ENCODE measurements at regions not wholly inside any gene's neighbourhood (a gene's known extent, or its start where the extent isn't known, plus 50 kb on each side); places are given as distances from the start of the nearest gene placed in this dataset.

DNA sequence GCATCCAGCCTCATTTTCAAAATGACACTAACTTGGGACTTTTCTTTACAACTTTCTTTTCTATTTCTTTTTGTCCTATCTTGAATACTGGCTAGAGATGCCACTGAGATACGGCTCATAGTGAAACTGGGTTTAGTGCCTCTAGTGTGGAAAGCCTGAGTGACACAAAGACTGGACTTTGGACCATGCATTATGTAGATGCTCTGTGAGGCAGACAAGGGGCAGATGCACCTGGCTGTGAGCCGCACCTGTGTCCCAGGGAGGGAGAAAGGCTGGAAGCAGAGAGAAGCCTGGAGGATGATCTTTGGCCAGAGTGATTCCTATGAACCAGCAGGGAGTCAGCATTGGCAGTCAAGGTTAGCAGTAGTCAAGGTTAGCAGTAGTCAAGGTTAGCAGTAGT lies 852.3 kb upstream of the TMEM132C start:
- no peak for DNase-seq (ENCODE audit: low spot score)

DNA sequence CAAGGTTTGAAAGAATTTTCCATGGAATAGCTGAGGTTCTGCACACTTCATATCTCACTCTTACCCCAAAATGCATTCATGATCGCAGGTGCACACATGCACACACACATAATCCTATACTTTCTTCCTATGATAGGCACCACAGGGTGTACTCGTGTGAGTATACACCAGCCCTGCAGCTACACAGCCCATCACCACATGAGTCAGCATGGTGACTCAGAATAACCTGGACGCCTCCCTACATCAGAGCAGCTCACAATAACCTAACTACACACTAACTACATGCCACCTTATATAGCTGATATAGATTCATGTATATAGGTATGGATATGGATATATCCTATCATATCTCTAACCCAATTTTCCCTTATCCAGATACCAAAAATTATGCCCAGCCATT lies 850.2 kb upstream of the TMEM132C start:
- no peak for DNase-seq (ENCODE audit: low spot score)

DNA sequence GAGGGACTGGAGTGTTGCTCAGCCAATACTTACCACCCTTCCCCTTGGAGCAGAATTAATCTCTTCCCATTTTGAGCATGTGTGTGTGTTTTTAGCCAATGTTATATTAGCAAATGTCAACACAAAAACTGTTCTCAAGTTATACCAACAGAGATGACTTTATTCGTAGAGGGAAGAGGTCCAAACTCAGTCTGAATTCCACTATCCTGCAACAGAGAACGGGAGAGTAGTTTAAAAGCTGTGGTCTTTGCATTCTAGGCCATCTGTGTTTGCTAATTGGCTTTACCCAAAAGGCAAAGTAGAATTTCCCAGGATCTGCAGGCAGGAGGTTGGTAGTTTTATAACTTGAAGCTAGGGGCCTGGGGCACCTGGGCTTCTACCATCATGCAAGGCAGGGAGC lies 847.9 kb upstream of the TMEM132C start:
- no peak for DNase-seq (ENCODE audit: low spot score)

DNA sequence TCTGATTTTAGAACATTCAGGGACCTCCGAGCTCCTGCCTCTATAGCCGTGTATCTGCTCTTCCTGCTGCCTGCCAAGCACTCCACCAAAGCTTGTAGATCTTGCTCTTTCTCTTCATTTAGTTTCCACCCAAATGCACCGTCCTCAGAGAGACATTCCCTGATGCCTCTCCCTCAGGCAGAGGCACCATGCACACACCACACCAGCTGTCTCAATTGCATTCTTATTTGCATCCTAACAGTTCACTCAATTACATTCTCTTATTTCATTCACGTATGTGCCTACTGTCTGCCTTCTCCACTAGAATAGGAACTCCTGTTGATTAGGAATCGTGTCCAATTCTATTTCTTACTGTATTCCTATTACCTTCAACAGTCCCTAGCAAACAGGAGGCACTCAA lies 845.4 kb upstream of the TMEM132C start:
- no peak for DNase-seq (ENCODE audit: low spot score)

DNA sequence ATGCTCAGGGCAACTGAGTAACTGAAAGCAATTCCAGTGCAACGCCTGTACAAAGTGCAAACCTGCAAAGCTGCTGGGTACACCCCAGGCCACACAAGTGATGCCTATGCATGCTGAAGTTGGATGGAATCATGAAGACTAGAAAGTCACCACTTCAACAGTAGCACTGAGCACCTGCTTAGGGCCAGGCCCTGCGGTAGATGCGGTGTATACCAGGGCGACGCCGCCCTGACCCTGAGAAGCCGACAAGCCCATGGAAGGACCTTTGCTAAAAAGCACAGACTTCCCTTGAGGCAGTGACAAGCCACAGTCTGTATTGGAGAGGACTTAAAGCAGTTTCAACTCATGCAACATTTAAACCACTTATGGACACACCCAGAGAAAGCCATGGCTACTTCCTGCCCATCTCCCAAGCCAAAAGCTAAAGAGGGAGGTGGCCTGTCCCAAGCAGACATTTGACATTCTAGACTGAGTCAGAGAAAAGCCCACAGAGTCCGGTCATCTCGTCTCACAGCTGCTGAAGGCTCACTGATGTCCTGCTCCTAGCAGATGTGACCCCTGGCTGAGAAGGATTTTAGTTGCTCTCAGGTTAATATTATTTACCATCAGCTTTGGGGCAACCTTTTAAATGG lies 843.9 kb upstream of the TMEM132C start:
- no peak for DNase-seq (ENCODE audit: low spot score)

DNA sequence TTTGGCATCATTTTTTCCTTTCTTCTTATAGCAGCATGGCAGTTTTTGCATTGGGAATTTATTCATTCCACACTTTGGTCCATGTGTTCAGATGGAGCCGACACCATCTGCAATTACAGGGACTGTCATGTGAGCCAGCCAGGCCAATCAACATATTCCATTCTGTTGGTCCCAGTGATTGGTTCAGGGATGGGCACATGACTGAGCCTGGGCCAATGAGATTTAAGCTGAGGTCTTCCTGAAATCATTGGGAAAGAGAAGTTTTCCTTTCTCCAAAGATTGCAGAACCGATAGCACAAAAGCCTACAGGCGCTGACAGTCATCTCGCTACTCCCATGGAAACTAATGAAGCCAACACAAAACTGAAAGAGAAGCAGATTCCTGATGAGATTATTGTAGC lies 841.5 kb upstream of the TMEM132C start:
- no peak for DNase-seq (ENCODE audit: low spot score)

DNA sequence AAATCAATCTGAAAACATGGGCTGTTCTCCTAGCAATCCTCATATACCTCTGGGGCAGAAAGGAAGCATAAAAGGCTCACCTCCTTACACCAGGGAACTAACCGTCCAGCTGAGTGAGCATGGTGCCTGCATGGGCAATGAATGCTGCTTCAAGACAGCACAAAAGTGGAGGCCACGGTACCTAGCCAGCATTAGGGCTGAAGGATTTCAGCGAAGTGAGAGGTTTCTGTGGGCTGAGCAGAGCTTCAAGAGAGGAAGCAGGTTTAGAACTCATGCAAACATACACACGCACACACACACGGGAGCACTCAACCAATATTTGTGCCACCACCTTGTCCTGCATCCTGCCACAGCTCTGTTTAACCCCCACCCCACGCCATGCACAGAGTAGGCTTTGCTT lies 838.5 kb upstream of the TMEM132C start:
- DNase-seq (ENCODE audit: low spot score): no peak

DNA sequence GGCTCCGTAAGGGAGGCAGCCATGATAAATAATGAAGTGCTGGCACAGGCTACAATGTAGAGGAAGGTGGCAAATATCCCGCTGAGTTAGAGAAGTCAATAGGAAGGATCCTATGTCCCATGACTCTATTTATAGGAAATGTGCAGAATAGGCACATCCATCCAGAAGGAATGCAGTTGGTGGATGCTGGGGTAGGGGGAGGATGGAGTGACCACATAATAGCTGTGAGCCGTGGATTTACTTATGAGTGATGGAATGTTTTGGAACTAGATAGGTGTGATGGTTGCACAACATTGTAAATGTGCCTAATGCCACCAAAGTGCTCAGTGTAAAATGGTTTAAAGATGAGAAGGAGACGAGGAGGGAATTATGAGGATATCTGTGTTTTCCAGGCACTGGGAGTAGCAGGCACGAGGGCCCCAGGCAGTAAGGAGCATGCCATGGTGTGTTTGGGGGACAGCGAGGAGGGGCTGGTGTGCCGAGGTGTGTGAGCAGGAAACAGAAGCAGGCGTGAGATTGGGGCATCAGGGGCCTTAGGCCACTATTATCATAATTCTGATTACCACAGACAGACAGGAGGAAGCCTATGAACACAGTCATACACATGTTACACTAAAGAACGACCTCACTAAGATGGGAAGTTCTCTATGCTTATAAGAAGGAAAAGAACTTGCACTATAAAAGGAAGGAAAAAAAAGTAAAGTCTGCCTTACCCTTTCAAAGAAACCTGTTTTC lies 837.3 kb upstream of the TMEM132C start:
- no peak for DNase-seq (ENCODE audit: low spot score)

DNA sequence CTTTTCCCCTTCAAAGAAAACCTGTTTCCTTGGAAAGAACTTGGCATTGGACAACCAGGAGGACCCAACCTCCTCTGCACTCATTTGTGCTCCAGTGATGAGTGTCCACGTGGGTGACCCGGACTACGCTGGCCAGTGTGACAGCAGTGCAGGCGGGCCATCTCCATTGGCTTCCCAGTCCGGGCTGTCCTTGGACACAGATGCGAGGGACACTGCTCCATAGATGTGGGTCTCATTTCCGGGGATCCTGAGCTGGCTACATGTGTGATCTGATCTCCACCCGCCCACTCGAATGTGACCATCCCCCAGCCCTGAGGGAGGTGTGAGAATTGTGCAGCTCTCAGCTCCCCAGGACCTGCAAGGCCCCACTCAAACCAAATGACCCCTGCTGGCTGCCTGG lies 836.6 kb upstream of the TMEM132C start:
- DNase-seq (ENCODE audit: low spot score): no peak

DNA sequence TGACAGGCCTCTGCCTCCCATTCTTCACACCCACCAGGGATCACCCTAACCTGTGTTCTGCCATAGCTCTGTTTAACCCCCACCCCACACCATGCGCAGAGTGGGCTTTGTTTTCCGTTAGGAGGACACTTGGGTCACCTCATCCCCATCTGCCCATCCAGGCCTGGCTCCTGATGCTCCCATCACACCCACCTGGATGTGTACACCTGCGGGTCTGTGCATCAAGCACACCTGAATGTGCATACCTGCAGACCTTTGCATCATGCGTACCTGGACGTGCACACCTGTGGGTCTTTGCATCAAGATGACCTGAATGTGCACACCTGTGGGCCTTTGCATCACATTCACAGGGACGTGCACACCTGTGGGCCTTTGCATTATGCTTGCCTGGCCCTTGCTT lies 835.8 kb upstream of the TMEM132C start:
- no peak for DNase-seq (ENCODE audit: low spot score)

DNA sequence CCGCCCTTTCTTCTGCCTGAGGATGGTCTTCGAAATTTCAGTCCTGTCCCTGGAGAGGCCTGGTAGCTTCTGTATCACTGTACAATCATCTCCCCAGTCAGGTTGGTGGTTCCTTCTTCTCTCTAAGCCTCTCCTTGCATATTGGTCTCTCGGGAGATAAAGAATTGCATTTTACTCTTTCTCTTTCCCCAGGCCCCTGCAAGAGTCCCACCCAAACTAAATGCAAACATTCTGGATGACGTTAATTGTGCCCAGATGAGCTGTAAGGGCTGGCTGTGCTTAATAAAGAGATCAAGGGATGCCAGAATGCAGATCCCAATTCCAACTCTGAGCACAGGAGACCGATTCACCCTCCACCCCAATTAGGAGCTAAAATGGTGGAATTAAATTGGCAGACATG lies 835.4 kb upstream of the TMEM132C start:
- DNase-seq (ENCODE audit: low spot score): no peak

DNA sequence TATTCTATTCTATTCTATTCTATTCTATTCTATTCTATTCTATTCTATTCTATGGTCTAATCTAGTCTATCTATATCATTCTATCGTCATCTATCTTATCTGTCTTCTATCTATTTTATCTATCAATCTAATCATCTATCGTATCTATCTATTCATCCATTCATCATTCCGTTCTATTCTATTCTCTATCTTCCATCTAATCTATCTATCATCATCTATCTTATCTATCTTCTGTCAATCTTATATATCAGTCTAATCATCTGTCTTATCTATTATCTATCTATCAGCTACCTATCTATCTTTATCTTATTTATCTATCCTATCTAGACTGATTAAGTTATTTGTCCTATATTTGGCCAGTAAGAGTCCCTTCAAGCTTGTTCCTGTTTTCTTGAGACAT lies 831.5 kb upstream of the TMEM132C start:
- DNase-seq (ENCODE audit: low spot score): no peak

DNA sequence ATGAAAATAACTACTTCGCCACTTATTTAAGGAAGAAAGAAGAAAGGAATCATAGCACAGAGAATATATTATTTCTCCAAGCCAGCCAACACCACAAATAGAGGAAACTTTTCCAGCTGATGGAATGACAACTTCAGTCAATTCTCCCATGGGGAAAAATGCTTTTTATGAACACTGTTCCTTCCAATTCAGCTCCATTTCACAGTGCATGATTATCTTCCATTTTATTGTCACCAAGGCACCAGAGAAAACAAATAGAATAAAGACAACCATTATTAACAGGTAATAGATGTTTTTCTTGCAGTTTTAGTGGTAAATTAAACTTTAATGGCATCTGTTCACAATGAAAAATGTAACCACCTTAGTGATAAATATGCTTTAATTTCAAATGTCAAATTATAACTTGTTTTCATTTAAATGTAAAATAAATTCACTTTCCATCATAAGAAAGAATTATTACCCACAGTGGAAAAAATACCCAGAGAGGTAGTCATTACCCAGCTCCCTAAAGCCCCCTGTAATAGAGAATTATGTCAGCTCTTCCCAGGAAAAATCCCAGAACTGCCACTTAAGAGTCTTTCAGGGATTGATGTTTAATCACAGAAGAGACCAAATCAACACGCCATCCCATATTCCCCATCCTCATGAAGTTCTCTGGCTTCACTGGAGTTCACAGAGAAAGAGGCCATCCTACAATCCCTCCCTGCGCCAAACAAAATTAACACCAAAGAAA lies 828.3 kb upstream of the TMEM132C start:
- no peak for DNase-seq (ENCODE audit: low spot score)

DNA sequence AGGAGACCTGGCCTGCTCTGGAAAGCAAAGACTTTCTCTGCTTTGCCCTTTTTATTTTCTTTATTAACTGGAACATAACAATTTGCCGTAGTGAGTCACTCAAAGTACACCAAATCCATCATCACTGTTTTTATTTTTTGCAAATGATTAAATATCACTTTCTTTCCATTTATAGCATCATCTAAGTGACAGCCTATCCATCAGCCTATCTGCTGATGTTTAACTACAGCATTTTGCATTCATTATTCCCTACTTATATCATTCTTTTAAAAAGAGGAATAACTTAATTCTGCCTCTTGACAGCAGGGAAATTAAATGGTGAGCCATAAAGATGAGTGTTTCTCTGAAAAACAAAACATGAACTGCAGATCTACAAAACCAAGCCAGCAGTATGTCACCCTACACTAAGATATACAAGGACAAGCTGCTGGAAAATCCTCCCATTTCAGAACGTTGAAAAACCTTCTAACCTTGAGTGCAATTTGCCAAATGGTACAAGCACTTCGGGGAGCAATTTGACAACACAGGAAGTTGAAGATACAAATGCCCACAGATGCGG lies 821.3 kb upstream of the TMEM132C start:
- DNase-seq (ENCODE audit: low spot score): no peak

DNA sequence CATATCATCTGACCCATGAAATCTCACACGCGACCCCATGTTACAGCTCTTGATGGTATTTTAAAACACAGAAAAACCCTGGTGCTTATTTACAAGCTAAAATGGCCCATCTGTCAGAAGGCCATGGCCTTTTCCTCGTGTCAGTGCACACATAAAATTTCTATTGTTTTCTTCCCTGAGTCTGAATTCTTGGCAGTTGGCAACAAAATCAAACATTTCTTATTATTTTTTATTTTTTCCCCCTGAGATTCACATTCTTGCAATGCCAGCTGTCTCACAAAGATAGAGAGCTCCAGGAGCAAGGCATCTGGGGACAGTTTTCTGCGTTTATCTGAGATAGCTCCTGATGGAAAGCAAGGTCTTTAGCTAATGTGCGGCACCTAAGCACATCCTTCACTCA lies 818.1 kb upstream of the TMEM132C start:
- DNase-seq (ENCODE audit: low spot score): no peak

DNA sequence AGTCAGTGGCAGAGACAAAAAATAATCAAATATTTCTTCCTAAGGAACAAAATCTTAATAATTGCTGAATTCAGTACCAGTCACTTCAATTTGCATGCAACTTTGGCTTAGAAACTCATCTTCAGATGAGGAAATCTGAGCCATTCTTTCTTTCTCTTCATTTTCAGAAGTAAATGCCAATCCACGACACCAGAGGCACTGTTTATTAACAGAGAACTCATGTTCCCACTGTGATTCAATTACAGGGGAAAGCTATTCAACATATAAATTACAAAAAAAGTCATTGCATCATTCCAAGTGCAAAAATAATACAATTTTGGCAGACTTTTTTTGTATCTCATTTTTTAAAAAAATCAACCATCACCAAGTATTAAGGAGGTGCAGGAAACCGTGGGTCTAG lies 816.1 kb upstream of the TMEM132C start:
- no peak for DNase-seq (ENCODE audit: low spot score)

DNA sequence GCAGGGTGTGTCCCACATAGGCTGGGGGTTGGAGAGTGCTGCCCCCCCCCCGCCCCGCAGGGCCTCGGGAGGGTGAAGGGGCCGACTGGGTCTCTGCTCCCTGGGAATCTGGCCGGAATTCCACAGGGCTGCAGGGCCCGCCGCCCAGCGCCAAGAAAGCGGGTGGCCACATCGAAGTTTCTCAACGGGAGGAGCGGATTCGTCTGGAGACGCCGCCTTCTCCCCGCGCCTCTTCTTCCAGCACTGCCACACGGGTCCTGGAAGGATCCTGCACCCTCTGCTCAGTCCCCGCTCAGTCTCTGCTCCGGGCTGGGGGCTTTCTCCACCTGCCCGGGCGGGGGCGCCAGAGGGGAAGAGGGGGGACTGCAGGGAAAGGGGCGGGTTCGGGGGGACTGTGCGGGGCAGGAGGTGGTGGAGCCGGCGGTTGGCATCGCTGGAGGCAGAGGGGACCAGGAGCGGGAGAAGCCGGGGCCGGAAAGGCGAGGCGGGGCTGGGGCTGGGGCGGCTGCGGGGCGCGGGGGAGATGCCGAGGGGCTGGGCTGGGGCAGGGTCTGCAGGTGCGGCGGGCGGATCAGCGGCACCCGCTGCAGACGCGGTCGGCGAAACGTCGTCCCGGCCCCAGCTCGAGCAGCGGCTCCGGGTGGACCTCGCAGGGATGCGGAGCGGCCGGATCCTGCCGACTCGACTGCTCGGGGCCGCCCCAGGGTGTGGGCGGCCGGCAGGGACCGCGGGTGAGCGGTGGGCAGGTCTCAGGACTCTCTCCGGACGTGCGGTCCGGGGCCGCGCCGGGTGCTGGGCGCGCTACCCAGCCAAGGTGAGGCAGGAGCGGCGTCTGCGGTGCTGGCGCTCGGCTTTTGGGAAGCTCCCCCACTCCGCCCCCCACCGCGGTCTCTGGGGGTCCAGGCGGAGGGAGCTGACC lies 811.4 kb upstream of the TMEM132C start:
- no peak for DNase-seq (ENCODE audit: low spot score)

DNA sequence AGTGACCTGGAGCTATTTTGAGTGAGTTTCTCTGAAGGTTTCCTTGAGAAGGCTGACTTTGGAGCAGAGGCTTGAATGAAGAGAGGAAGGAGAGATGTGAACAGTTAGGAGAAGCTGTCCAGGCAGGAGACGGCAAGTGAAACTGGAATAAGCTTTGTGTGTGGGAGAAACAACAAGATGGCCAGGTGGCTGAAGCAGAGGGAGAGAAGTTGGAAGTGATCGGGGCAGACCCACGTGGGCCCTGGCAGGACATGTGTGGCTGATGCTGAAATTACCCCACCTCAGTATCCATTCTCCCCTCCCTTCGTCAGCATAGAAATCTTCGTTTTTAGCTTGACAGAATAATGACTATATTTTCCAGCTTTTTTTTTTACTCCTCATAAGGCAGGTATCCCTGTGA lies 809.2 kb upstream of the TMEM132C start:
- DNase-seq (ENCODE audit: low spot score): no peak

DNA sequence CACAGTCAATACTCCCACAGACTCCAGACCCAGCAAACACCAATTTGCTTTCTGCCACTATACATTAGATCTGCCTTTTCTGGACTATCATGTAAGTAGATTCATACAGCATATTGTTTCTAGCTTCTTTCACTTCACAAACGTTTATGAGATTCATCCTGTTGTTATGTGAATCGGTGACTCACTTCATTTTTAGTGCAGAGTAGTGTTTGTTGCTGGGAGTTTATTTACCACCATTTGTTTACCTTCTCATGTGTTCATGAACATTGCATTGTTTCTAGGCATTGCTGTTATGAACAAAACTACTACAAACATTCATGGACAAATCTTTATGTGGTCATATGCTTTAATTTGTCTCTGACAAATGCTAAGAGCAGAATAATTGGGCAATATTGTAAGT lies 807.8 kb upstream of the TMEM132C start:
- no peak for DNase-seq (ENCODE audit: low spot score)

DNA sequence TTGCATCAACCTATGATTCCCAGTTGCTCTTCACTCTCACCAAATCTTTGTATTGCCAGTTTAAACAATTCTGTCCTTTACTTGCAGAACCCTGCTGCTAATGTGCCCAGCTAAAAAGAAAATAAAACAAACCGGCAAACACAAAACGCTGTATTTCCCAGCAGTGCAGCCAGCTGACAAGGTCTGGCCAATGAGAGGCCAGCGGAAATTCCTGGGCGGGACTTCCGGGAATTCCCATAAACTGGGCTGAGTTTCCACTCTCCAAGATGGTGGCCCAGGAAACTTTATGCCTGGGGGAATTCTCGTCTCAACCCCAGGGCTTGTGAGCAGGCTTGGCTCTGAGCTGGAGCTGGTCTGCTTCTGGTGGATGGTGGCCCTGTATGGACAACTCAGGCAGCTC lies 807.3 kb upstream of the TMEM132C start:
- DNase-seq (ENCODE audit: low spot score): no peak

DNA sequence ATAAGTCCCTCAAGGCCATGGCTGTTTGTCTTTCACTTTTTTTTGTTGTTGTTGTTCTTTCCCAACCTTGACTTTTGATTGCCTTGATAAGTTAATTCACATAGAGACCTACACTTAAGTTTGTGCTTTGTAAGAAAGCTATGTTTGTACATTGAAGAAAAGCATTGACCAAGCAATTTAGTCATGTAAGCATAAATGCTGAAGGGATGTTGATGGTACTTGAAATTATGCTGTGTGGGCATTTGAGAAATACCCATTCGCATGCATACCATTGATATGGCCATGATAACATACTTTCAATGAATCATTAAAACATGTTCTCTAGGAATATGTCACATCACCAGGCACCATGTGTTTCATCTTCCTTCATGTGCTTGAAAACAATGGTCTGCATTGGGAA lies 803.7 kb upstream of the TMEM132C start:
- DNase-seq (ENCODE audit: low spot score): no peak

DNA sequence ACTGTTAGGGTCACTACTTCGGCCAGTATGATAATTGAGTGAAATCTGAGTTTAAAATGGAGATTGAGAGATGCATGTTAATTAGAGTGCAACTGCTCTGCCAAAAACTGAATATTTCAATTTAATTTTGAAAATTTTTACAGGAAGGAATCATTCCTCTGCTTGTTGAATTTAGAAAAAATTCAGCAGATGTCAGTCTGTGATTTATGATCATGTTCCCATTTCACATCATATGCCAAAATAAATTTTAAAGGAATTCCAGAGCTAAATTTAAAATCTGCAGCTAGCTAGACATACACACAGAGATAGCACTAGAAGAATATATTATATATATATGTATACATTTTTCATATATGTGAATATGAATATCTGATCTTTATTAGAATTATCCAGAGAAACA lies 797.6 kb upstream of the TMEM132C start:
- no peak for DNase-seq (ENCODE audit: low spot score)
